RKO (cell line): ENCODE measurements at regions not wholly inside any gene's neighbourhood (a gene's known extent, or its start where the extent isn't known, plus 50 kb on each side); places are given as distances from the start of the nearest gene placed in this dataset.

Experiments
- DNase-seq: peaks from one replicate; pipeline ENCODE4 v3.0.0-alpha.2; 2016; ENCODE audit warnings: low spot score

DNA sequence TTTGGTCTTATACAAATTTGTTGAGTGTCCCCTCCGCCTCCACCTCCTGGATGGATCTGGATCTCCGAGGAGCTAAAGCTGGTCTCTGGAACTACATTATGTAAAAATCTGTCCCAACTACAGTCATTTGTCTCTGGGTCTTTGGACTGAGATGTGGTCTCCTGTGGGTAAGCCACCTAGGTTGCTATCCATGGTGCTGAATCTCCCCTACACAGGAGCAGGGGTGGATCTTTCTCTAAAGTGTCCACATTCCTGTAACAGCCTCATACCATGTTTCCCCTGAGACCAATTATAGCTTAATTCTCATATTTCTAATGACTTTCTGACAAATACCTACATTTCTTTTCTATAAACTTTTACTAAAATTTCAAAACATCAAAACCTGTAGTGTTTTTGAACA is 625.8 kb downstream of the TAFA4 start:
- peak; percentile 39 for DNase-seq

DNA sequence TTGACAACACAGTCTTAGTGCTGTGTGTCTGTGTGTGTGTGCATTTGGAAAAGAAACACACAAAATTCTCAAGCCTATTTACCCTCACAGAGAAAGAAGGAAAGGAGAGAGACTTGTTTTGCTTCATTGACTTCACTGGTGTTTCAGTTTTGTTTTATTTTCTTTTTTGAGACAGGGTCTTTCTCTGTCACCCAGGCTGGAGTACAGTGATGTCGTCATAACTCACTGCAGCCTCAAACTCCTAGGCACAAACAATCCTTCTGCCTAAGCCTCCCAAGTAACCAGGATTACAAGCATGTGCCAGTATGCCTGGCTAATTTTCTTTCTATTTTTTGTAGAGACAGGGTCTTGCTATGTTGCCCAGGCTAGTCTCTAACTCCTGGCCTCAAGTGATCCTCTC is 636.9 kb downstream of the TAFA4 start:
- no peak for DNase-seq

DNA sequence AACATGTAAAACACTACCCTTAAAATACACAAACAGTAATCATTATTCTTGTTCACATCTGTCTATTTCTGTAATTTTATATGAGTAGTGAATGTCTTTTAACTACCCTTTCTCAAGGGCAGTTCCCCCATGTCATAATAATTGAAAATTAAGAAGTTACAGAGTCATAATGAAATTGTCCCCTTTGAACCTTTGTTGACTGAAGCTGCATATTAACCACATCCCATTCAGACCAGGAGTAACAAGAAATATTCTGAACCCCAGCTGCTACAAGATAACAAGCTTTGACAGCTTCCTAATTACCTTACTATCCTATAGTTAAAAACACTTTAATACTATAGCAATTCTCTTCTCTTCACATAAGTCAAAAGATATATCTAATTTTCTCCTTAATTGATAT is 635.9 kb upstream of the SUCLG2 start:
- DNase-seq = no peak

DNA sequence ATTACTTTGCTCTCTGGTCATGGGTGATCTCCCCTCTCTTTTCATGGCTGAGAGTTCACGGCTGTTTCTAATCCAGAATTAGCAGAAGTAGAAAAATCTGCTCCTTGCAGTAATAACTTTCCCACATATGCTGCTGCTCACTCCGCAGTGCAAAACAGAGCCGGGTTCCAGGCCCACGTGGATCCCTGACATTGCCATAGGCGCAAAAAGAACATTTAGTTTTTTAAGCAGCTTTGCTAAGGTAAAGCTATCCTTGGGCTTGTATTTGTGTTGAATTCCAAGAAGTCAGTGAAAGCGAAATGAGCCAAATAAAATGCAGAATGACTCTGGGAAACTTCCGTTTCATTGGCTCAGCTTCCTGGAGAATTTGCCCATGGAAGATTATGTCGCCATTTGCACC is 633.7 kb upstream of the SUCLG2 start:
- DNase-seq = no peak

DNA sequence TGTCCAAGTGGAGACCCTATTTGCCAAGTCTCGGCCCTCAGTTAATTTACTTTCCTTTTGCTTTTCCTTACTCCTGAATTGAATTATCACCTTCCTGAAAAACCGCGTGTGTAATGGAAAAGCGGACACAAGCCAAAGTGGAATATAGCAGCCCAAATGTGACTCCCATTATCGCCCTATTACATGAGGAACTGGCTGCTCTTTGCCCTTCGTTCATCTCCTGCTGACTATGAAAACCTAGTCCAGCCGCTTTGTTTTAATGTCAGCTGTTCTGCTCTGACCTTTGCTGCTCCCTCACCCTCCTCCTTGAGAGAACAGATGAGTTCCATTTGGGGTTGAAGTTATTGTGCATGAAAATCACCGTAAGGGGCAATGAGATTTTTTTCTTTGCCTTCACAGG is 632.7 kb upstream of the SUCLG2 start:
- no peak for DNase-seq

DNA sequence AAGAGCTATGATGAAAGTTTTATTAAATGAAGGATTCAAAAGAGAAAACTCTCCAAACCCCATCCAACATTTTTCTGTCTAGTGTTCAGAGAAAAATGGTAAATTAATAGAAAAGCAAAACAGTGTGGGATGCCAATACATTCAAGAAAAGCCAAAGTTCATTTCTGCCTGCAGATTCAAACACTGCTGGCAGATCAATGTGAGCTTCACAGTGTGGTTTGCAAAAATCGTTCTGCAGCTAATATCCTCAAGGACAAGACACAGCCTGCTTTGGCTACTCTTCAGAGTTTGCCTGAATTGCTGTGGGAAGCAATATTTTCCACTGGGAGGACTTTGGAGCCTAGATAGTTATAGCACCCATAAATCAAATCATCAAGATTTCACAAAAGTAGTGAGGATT is 619.9 kb upstream of the SUCLG2 start:
- DNase-seq = no peak

DNA sequence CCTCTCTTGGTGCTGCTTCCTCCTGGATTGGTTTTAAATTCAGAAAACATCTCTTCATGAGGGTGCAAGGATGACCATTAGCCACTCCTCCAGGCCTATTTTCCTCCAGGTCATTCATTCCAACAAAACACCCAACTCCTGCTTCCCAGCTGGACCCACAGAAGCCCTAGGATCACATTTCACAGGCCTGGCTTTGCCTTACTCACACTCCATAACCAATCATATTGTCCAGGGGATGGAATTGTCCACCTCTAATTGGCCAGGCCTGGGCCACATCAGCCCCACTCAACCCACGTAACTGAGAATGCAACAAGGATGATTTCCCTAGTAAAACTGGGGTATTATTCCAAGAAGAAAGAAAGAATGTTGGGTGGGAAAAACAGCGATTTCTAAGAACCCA is 616.7 kb upstream of the SUCLG2 start:
- no peak for DNase-seq

DNA sequence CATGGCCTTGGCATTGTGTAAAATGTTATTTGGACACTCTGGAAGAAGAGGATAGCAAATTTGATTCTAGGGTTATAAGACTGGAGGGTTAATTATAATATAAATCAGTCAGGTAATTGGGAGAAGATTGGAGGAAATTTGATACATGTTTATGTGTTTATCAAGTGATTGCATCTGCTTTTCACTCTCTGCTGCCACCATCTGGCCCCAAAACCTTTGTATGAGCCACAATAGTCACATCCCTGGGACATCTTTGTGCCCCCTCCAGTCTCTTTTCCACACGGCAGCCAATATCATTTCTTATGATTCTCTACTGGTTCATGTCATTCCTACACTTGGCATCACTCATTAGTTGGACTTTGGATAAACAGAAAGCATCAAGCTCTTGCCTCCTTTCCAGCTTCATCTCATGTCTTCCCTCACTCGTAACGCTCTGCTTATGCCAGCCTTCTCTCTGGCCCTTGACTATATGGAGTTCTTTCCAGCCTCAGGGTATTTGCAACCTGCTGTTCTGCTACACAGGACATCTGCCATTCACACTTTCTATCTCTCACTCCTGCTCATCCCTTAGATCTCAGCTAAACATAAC is 602.3 kb upstream of the SUCLG2 start:
- DNase-seq = peak; percentile 23

DNA sequence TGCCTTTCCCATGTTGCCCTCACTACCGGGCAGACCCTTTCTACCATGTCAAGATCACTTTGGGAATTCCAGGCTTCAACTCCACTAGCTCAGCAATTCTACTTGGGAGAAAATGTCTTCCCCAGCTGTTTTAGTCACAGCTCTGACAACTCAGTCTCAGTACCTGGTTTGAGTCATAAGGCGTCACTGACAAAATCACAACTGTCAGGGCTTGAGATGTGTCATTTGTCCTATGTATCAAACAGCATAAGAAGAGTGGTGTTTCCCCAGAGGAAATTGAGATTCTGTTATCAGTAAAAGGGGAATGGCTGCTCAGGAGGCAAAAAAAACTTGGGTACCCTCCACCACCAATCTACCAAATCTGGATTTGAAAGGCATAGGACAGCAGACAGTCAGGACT is 594.9 kb upstream of the SUCLG2 start:
- DNase-seq = peak; percentile 31

DNA sequence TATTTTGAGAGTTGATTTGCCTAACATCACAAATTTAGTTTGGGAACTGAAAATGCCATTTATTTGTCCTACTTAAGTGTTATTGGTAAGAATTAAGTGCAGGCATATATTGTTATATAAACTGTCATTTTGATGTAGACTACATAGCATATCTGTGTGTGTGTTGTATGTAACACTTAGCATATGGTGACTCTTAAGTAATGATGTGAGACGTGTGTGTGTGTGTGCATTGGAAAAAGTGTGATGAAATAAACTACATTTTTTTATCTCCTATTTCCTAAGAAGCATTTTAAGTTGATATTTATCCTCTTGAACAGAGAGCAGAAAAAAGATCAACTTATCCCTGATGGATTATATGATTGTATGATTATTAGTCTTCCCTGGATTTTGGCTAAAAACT is 588.2 kb upstream of the SUCLG2 start:
- no peak for DNase-seq

DNA sequence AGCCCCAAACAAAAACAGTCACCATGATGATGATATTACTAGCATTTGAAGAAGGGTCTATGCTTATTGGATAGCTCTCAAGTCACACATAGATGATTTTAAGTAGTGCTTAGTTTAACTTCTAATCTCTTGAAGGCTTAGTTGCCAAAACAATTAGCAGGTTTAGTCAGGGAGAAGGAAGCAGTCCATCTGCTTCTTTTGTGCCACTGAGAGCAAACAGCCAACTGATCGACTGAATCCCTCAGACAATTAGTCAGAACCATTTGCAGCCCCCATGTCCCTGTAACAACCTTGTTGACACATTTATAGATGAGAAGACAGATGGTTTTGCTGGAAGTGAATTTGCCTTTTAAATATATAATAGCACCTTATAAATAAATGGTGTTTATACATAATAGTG is 585.1 kb upstream of the SUCLG2 start:
- no peak for DNase-seq

DNA sequence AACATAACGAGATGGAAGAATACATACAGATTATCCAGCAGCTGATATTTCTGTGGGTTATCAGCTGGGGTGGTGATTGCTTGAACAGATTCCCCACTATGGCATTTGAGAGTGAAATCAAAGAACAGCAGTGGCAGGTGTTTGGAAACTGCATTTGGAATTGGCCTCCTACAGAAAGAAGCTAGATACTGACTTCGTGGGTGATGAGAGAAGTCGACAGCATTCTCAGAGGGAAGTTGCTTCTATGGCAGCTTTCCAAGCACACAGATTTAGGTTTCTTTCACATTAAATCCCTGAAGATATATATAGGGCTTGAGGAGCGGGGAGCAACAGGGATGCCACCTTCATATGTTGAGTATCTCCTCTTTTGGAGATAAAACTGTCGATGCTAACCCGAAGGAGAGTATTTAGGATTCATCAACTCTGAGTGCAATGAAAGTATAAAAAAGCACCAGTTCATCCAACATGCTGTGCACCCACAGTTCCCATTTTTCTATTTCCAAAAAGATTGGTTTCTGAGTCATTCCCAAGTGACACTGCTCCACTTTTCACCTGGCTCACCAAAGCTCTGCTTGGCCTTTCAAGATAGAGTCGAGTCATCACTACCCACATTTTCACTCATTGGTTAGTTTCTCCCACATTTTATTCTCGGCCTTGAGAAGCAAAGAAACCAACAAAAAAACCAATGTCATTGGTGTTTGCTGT is 579.8 kb upstream of the SUCLG2 start:
- DNase-seq = no peak

DNA sequence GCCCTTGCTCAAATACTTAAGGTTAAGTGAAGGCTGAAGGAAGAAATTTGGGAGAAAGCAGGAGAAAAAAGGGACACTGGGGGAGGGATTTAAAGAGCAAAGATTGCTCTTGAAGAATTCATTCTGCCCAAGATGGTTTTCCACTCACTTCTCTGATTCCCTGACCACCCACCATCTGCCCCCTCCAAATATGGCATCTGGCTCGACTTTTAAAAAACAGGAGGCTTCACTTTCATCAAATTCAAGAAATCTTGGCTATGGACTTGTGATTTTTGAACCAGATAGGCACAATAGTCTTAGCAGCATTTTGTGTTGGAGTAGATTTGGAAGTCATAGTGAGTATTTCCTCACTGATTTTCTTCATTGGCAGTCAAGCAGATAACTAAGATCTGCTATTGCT is 574.4 kb upstream of the SUCLG2 start:
- no peak for DNase-seq

DNA sequence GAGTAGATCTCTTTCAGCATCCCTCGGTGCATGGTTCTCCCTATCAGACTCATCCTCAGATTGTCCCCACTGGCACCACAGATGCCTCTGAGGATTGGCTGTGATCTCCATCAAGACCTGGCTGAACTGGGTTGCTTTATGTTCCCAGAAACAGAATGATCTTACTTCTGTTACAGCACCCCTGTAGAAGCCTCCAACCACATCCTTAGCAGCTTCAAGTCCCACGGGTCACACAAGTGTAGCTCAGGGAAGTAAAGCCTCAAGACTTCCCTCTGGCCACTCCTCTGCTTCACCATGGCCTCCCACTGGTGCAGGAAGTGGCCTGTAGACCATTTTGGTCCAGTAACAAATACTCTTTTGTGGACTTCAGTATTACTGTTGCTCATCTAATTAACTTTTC is 566.4 kb upstream of the SUCLG2 start:
- no peak for DNase-seq

DNA sequence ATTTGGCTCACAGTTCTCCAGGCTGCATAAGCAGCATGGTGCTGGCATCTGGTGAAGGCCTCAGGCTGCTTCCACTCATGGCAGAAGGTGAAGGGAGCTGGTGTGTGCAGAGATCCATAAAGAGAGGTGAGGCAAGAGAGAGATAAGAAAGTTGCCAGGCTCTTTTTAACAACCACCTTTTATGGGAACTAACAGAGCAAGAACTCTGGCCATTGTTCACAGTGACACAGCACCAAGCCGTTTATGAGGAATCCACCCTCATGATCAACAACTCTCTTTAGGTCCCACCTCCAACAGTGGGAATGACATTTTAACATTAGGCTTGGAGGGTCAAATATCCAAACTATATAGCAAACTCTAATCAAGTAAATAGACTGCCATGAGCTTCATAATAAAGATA is 557.2 kb upstream of the SUCLG2 start:
- no peak for DNase-seq

DNA sequence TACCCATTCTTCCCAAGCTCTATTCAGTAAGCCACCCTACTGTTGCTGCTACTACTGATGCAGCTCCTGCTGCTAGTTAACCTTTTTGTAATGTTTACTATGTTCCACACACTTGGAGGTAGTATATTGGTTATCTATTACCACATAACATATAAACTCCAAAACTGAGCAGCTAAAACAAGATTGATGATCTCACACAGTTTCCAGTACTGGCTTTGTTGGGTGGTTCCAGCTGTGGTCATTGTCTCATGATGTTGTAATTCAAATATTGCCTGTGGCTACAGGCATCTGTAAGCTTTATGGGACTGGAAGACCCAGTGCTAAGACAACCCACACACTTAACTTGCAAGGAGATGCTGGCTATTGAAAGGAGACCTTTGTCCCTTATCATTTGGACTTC is 556.2 kb upstream of the SUCLG2 start:
- DNase-seq = no peak

DNA sequence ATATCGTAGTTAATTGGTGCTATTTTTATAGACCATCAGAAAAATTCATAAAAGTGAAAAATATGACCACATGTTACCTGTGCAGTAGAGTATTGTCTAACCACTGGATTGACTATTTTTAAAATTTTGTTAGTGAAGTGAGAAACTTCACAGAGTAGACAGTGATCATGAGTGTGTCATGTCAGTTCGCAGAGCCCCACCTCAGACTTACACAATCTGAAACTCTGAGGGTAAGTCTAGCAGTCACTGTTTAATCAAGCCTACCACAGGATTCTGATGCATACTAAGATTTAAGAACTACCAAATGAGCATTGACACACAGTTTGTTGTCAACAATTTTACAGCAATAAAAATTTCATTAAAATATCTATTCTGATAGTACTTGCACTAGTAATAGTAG is 552.9 kb upstream of the SUCLG2 start:
- DNase-seq = no peak

DNA sequence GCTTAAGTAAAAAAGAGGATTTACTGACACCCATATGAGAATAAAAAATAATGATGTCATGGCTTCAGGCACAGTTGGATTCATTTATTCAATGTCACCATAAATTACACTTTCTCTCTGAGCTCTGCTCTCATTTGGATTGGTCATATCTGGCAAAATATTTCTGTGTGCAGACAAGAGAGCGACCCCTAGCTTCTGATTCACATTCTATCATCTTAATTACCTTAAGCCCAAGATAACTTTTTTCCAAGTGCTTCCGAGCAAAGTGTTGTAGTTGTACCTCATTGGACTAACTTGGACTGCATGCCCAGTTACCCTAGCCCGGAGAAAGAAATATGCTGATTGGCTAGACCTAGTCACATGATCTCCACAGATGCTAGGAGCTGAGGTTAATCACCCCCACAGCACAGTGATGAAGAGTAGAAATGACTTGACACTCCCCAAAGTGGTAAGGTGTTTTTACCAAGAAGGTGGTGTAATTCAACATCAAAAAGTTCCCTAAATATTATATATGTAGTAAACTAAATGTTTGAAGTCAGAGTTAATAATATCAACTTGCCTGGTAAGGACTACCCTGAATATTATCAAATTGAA is 552.2 kb upstream of the SUCLG2 start:
- peak; percentile 1 for DNase-seq

DNA sequence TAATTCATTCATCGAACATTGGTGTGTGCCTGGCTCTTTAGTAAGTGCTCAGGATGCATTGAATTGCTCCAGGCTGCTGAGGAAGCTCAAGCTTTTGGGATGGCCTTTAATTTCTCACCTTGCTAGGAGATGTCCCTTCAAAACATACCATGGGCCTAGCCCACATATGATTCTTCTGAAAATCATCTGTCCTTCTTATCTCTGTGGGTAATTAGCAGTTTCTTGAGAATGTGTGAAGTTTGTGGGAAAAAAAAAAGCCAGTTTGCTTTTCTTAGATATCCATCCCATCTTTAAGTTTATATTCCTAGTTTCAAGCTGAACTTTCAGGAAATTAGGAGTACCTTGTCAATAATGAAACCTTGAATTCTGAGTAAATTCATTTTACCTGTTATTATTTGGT is 532.3 kb upstream of the SUCLG2 start:
- no peak for DNase-seq

DNA sequence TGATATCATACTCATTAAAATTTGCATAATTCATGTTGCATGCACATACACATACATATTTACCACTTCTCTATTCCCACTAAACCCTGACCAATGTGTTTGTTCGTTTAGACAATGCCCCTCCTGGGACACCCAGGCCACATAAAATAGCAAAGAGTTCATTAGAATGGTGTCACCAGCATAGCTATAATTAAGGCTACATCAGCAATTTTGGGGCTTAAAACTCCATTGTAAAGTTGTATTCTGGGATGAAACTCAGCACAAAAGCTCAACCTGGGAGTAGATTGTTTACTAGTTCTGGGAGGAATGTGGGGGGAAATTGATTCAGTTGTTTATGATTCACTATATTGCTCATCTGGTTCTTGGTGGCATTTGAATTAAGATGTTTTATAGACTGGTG is 522.2 kb upstream of the SUCLG2 start:
- no peak for DNase-seq

DNA sequence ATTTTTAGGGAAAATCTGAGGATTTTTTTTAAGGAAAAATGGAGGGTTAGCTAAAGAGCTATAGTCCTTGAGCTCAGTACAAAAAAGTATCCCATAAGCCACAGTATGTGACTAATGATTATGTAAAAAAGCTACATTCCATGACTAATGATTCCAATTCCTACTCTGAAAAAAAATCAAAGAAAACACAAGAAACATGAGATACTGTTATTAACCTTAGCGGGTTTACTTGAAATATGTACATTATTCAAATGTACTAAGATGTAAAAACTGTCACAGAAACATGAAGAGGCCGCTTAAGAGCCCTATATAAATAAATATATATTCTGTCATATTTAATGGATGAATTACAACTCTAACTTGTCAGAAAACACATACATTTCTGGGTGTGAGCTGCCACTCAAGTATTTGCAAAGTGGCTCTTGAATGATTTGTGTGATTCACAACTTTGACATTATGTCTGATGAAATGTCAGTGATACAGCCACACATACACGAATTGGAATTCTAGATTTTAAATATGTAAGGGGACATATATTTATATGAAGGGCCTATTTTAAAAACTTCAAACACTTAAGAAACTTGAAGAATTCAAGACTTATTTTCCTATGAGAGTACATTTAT is 518.7 kb upstream of the SUCLG2 start:
- DNase-seq = no peak

DNA sequence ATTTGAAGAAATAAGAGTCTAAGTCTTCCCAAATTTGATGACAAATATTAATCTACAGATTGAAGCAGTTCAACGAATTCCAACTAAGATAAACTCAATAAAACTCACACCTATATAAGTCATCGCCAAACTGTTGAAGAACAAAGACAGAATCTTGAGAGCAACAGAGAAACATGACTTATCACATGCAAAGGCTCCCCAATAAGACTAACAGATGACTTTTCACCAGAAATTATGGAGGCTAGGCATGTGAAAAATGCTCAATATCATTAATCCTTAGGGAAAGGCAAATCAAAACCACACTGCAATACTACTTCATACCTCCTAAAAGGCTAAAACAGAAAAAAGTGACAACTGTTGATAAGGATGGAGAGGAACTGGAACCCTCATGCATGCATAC is 517.6 kb upstream of the SUCLG2 start:
- DNase-seq = no peak

DNA sequence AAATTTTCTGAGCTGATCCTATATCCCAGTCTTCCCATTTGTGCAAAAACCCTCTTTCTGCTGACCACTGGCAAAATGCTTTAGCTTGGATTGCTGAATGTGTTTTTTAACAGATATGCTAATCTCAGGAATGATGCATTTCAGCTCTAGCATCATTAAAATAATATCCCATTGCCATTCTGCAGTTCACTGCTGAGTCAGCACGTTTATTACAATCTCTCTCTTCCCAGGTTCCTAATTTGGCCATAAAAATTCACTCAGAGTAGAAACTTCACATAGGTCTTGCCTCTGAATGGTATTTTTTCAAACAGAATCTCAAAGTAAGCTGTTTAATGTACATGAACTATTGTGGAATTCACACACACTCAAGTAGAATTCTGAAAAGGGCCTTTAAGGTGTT is 509.6 kb upstream of the SUCLG2 start:
- no peak for DNase-seq

DNA sequence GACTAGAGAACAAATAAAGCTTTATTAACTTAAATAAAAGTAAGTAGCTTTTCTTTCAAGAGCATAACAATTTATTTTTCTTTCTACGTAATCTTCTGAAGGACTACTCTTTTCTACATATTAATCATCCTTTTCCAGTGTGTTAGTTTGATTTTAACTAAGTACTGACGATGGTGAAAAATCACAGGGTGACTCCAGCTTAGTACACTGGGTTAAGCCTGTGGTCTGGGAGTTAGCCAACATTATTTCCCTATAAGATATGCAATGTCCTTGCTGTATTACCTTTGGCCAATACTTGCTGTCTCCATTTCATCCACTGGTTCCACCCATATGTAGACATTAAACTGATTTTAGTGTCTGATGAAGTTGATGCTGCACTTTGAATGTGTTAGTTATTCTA is 508.6 kb upstream of the SUCLG2 start:
- DNase-seq = no peak
